ENCODE measurements at regions not wholly inside any gene's neighbourhood (a gene's known extent, or its start where the extent isn't known, plus 50 kb on each side); places are given as distances from the start of the nearest gene placed in this dataset.

DNA sequence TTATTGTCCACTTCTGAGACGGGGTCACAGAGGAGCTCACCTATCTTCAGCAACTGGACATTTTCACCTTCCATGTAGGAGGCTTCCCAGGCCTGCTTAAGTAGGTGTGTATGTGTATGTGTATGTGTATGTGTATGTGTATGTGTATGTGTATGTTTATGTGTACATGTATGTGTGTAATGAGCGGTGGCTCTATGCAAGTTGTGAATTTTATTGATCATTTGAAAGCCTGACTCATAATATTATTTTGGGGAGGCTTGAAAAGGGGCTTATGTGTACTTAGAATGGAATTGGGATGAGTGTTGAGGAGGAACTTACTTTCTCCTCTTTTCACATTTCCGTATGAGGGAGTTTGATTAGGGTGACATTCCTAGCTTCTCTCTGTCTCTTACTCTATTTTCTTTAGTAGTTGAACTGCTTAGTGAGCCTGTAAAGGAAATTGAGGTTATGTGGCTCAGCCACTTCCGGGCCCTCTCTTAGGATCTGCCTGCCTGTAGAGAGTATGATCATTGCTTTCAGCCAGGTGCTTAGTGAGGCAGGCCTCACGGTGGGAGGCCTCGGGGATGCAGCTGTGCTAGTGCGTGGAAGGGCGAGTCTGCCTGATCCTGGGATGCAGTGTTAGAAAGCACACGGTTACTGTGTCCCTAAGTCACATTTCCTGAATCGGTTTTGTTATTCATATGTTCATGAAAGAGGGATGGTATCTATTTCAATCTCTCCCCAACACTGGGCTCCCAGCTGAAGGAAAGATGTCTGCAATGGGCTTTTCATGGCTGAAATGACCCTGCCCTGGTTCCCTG is 61.0 kb downstream of the IER5 start:
- DNase-seq (ENCODE audit: low spot score) (no peak), ATAC-seq (ENCODE audit: insufficient number of reproducible peaks, low FRiP score, low read depth) (no peak)
- no peak overlapping the region for H3K27ac ChIP-seq
- no peaks in the 10 kb centered on the region for H3K36me3 ChIP-seq
- H3K9me3 ChIP-seq: no peaks in the 10 kb centered on the region
- peaks cover 21 to 29% of the 10 kb centered on the region in 2 donors for H3K4me1 ChIP-seq (ENCODE audit: control insufficient read depth in 1 of 2, low read depth in 2 of 2)
- H3K27me3 ChIP-seq (replicated peaks; ENCODE audit: insufficient read depth): no peaks in the 10 kb centered on the region
- H3K4me3 ChIP-seq: no peak overlapping the region
- TF ChIP-seq, protein P1, sequence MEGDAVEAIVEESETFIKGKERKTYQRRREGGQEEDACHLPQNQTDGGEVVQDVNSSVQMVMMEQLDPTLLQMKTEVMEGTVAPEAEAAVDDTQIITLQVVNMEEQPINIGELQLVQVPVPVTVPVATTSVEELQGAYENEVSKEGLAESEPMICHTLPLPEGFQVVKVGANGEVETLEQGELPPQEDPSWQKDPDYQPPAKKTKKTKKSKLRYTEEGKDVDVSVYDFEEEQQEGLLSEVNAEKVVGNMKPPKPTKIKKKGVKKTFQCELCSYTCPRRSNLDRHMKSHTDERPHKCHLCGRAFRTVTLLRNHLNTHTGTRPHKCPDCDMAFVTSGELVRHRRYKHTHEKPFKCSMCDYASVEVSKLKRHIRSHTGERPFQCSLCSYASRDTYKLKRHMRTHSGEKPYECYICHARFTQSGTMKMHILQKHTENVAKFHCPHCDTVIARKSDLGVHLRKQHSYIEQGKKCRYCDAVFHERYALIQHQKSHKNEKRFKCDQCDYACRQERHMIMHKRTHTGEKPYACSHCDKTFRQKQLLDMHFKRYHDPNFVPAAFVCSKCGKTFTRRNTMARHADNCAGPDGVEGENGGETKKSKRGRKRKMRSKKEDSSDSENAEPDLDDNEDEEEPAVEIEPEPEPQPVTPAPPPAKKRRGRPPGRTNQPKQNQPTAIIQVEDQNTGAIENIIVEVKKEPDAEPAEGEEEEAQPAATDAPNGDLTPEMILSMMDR (IDR thresholded peaks at IDR 0.05): no peak

DNA sequence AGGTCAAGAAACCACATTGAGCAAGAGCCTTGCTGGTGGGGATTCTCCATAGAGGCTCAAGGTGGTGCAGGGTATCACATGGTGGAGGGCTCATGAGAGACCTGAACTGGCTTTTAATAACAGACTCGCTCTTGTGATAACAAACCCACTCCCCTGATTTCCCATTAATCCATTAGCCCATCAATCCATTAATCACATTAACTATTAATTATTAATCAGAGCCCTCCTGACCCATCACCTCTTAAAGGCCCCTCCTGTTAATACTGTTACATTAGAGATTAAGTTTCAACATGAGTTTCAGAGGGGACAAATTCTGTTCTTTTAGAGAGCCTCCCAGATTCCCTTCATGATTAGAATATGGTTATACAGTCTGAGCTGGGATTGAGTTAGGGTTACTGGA is 61.8 kb downstream of the IER5 start:
- ATAC-seq (ENCODE audit: insufficient number of reproducible peaks, low FRiP score, low read depth): no peak
- H3K27me3 ChIP-seq (replicated peaks; ENCODE audit: insufficient read depth): no peaks in the 10 kb centered on the region

DNA sequence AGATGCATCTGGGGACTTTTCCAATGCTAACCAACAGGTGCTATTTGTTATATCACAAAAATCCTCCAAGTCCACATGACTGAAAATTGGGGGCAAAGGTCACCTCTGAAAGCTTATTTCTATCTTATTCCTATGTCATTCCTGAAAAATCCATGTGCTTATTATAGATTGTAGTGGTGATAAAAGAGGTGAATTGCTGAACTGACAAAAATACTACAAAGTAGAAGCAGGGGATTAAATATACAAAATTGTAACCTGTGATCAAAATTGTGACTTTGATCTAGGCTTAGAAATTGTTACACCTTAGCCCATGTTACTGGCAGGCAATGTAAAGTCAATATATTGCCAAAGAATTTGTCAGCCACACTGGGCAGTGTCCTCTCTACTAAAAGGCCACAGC is 62.3 kb downstream of the IER5 start:
- TF ChIP-seq, protein P1 (IDR thresholded peaks at IDR 0.05): no peak
- H3K4me3 ChIP-seq: no peak overlapping the region
- ATAC-seq (ENCODE audit: insufficient number of reproducible peaks, low FRiP score, low read depth): no peak
- H3K27me3 ChIP-seq (replicated peaks; ENCODE audit: insufficient read depth): no peaks in the 10 kb centered on the region
- H3K27ac ChIP-seq: peak overlapping the region in 1 of 2 donors; percentile 90
- no peak for DNase-seq (ENCODE audit: low spot score)
- H3K36me3 ChIP-seq: no peaks in the 10 kb centered on the region
- H3K4me1 ChIP-seq (ENCODE audit: control insufficient read depth in 1 of 2, low read depth in 2 of 2): peaks cover 21 to 29% of the 10 kb centered on the region in 2 donors
- H3K9me3 ChIP-seq: no peaks in the 10 kb centered on the region

More for the DNA sequence above, 61.8 kb downstream of the IER5 start:
- DNase-seq (ENCODE audit: low spot score): no peak
- Histone ChIP-seq H3K4me1 (ENCODE audit: control insufficient read depth in 1 of 2, low read depth in 2 of 2) (peaks cover 21 to 29% of the 10 kb centered on the region in 2 donors), H3K36me3 (no peaks in the 10 kb centered on the region), H3K4me3 (no peak overlapping the region), H3K9me3 (no peaks in the 10 kb centered on the region), H3K27ac (no peak overlapping the region)
- TF ChIP-seq, protein P1 (IDR thresholded peaks at IDR 0.05): no peak

DNA sequence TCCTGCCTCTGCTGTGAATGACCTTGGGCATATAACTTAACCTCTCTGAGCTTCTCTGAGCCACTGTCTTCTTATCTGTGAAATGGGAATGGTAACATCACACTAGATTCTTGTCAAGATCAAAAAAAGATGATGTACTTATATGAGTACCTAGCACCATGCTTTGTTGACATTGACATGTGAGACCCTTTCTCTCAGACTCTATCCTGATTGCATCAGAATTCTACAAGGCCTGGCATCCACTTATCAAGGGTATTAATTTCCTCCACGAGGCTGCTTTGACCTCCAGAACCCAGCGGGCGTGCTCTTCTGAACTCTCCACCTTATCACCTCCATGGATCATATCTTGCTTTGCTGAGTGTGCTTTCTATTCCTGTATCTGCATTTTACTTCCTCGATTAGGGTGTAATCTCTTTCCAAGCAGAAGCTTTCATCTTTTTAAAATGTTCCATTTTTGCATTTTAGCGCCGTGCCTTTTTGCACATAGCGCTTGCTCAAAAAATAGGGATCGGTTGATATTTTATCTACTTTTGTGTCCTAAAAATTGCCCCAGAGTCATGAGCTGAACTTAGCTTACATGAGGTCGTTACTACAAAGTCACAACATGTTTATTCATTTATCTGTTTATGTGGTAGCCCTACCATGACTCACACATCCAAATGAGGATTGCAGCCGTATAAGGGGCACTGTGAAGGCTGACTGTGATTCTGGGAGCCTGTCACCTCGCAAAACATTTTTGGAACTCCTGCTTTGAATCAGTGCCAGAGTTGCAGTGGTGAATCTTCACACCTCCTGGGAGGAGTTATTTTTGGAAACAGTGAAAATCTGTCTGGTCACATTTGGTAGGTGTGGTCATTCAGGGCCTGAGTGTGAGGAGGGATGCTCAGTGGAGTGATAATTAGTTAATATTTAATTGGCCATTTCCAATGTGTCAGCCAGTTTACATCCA is 63.2 kb downstream of the IER5 start:
- ATAC-seq (ENCODE audit: insufficient number of reproducible peaks, low FRiP score, low read depth): no peak

More for the DNA sequence above, 63.2 kb downstream of the IER5 start:
- H3K27me3 ChIP-seq (replicated peaks; ENCODE audit: insufficient read depth): no peaks in the 10 kb centered on the region
- H3K4me1 ChIP-seq (ENCODE audit: control insufficient read depth in 1 of 2, low read depth in 2 of 2): peaks cover 21 to 29% of the 10 kb centered on the region in 2 donors
- TF ChIP-seq, protein P1 (IDR thresholded peaks at IDR 0.05): no peak
- no peak for DNase-seq (ENCODE audit: low spot score)
- H3K36me3 ChIP-seq: no peaks in the 10 kb centered on the region
- peak overlapping the region; percentile 81 to 90 for H3K27ac ChIP-seq
- no peaks in the 10 kb centered on the region for H3K9me3 ChIP-seq
- H3K4me3 ChIP-seq: no peak overlapping the region

Measured in thoracic aorta (tissue), 2 donors.